HCT116 (cell line): ENCODE measurements at regions not wholly inside any gene's neighbourhood (a gene's known extent, or its start where the extent isn't known, plus 50 kb on each side); places are given as distances from the start of the nearest gene placed in this dataset.

ENCODE experiments used
- ATAC-seq: fragments of 200-7000 bp; cut with Tn5 transposase; 2 replicates; pipeline ENCODE4 v1.9.1; 2020; ENCODE audit warnings: mild to moderate bottlenecking, moderate library complexity
- BruUV-seq: library from RNA; stranded (reverse); fragments of 400-500 nt; replicated peaks from 2 replicates; lab custom pipeline; 2021; lab: Mats Ljungman, UMichigan
- CTCF ChIA-PET: fragments of 300-600 bp; sonication (Branson Sonifier 250); formaldehyde crosslinking; loops from one replicate; lab custom pipeline; 2021; ENCODE audit warnings: antibody characterized with exemption; lab: Charles Lee
- POLR2A ChIA-PET: fragments of 300-600, 350-600 bp; sonication (Branson Sonifier 250); formaldehyde crosslinking; loops from one replicate; lab custom pipeline; 2021; ENCODE audit warnings: antibody characterized with exemption; lab: Charles Lee
- RAD21 ChIA-PET, 2 experiments: fragments of 300-600 bp; sonication (Branson Sonifier 250); formaldehyde crosslinking; loops; one replicate each; lab custom pipeline; 2023; ENCODE audit warnings: low total read pairs in 2 of 2; ENCODE audit not compliant: uncharacterized antibody in 2 of 2, unreplicated experiment in 2 of 2, low non-redundant PET in 1 of 2; lab: Charles Lee
- DNase-seq: peaks from one replicate; pipeline ENCODE4 v3.0.0-alpha.2; 2010; ENCODE audit warnings: low read depth, low spot score
- H2AFZ ChIP-seq: fragments of 200-600 bp; shearing (Covaris generic), sonication (generic); 2 replicates; pipeline ENCODE4 v1.6.1; 2017; ENCODE audit warnings: low read depth, mixed run types, mixed read lengths, antibody characterized with exemption, low read length; ENCODE audit not compliant: poor library complexity, severe bottlenecking
- H3K27ac ChIP-seq: 2 replicates; pipeline ENCODE4 v1.5.1; 2012; ENCODE audit warnings: low read depth, low read length
- H3K27me3 ChIP-seq: fragments of 200-600 bp; sonication (generic); 2 replicates; pipeline ENCODE4 v1.6.1; 2016; ENCODE audit warnings: mixed run types, low read length, mixed read lengths; ENCODE audit not compliant: insufficient read depth
- H3K36me3 ChIP-seq, 2 experiments: fragments of 200-500 bp in 1 of 2; fragments of 200-600 bp in 1 of 2; sonication (Bioruptor generic) in 1 of 2; sonication (generic) in 1 of 2; 2 replicates each; pipeline versions ENCODE4 v1.5.1 to v1.6.1; 2014 to 2016; ENCODE audit warnings: low read length in 2 of 2, inconsistent platforms in 1 of 2, mixed read lengths in 1 of 2, mixed run types in 1 of 2; ENCODE audit not compliant: insufficient read depth in 2 of 2, control insufficient read depth in 1 of 2
- H3K4me1 ChIP-seq, 2 experiments: fragments of 200-600 bp in 1 of 2; sonication (generic) in 1 of 2; 2 replicates each; pipeline versions ENCODE4 v1.5.1 to v1.6.1; 2012 to 2017; ENCODE audit warnings: low read length in 2 of 2, inconsistent platforms in 1 of 2, mild to moderate bottlenecking in 1 of 2, mixed read lengths in 1 of 2, mixed run types in 1 of 2, moderate library complexity in 1 of 2; ENCODE audit not compliant: insufficient read depth in 2 of 2, control insufficient read depth in 1 of 2
- H3K4me2 ChIP-seq: fragments of 200-600 bp; sonication (generic); 2 replicates; pipeline ENCODE4 v1.6.1; 2017; ENCODE audit warnings: mixed run types, low read length, mixed read lengths
- H3K4me3 ChIP-seq, 2 experiments: fragments of 200-600 bp in 1 of 2; sonication (generic) in 1 of 2; replicated peaks in 1 of 2; 2 replicates each; pipeline ENCODE4 v1.5.1; 2011 to 2016; ENCODE audit warnings: low read length in 2 of 2, control low read depth in 1 of 2, low read depth in 1 of 2, mild to moderate bottlenecking in 1 of 2, mixed read lengths in 1 of 2, mixed run types in 1 of 2
- H3K79me2 ChIP-seq: fragments of 200-600 bp; sonication (generic); 2 replicates; pipeline ENCODE4 v1.6.1; 2017; ENCODE audit warnings: mild to moderate bottlenecking, mixed run types, low read length, moderate library complexity, mixed read lengths; ENCODE audit not compliant: insufficient read depth
- H3K9ac ChIP-seq: fragments of 200-600 bp; sonication (generic); 2 replicates; pipeline ENCODE4 v1.6.1; 2016; ENCODE audit warnings: low read length, mixed read lengths
- H3K9me2 ChIP-seq: fragments of 200-600 bp; sonication (generic), shearing (Covaris generic); 2 replicates; pipeline ENCODE4 v1.6.1; 2017; ENCODE audit warnings: mixed run types, mild to moderate bottlenecking, moderate library complexity; ENCODE audit not compliant: insufficient read depth
- H3K9me3 ChIP-seq, 2 experiments: fragments of 200-500 bp in 1 of 2; fragments of 200-600 bp in 1 of 2; sonication (Bioruptor generic) in 1 of 2; sonication (generic) in 1 of 2; 2 replicates each; pipeline ENCODE4 v1.6.1; 2014 to 2017; ENCODE audit warnings: low read length in 2 of 2, mixed read lengths in 2 of 2, inconsistent platforms in 1 of 2, low read depth in 1 of 2, mild to moderate bottlenecking in 1 of 2, mixed run types in 1 of 2, moderate library complexity in 1 of 2; ENCODE audit not compliant: control insufficient read depth in 1 of 2, insufficient read depth in 1 of 2
- H4K20me1 ChIP-seq: fragments of 200-600 bp; sonication (generic), shearing (Covaris generic); 2 replicates; pipeline ENCODE4 v1.6.1; 2017; ENCODE audit warnings: mixed run types, mild to moderate bottlenecking, moderate library complexity; ENCODE audit not compliant: insufficient read depth
- ATF3 ChIP-seq: IDR thresholded peaks from 2 replicates; pipeline ENCODE4 v1.6.1; 2012
- CEBPB ChIP-seq: IDR thresholded peaks from 2 replicates; pipeline ENCODE4 v1.6.1; 2012; ENCODE audit warnings: low read depth
- ELF1 ChIP-seq: IDR thresholded peaks from 2 replicates; pipeline ENCODE4 v1.6.1; 2012; ENCODE audit warnings: low read depth, borderline replicate concordance
- EZH2 ChIP-seq: fragments of 200-600 bp; sonication (generic); IDR thresholded peaks from 2 replicates; pipeline ENCODE4 v1.6.1; 2017; ENCODE audit warnings: antibody characterized with exemption, mixed run types
- EZH2phosphoT487 ChIP-seq: fragments of 200-600 bp; IDR thresholded peaks from 2 replicates; pipeline ENCODE4 v1.6.1; 2018; ENCODE audit warnings: antibody characterized with exemption, borderline replicate concordance
- POLR2A ChIP-seq: IDR thresholded peaks from 2 replicates; pipeline ENCODE4 v1.7.0; 2011; ENCODE audit warnings: borderline replicate concordance; ENCODE audit not compliant: insufficient read depth, insufficient read length; ENCODE audit errors: extremely low read depth
- POLR2AphosphoS5 ChIP-seq: IDR thresholded peaks from 2 replicates; pipeline ENCODE4 v1.6.1; 2011; ENCODE audit warnings: mild to moderate bottlenecking, low read depth, low read length, moderate library complexity
- SIN3A ChIP-seq: IDR thresholded peaks from 2 replicates; pipeline ENCODE4 v1.6.1; 2012; ENCODE audit warnings: low read depth
- SP1 ChIP-seq: IDR thresholded peaks from 2 replicates; pipeline ENCODE4 v1.6.1; 2012; ENCODE audit warnings: low read depth
- SRF ChIP-seq: IDR thresholded peaks from 2 replicates; pipeline ENCODE4 v1.6.1; 2012; ENCODE audit warnings: low read depth
- TCF7L2 ChIP-seq: IDR thresholded peaks from 2 replicates; pipeline ENCODE4 v1.7.0; 2011; ENCODE audit warnings: borderline replicate concordance, inconsistent platforms; ENCODE audit not compliant: insufficient read depth, insufficient read length; ENCODE audit errors: extremely low read depth
- YY1 ChIP-seq: IDR thresholded peaks from 2 replicates; pipeline ENCODE4 v1.6.1; 2011; ENCODE audit warnings: low read length, low read depth, moderate library complexity, mild to moderate bottlenecking; ENCODE audit not compliant: insufficient replicate concordance; ENCODE audit errors: extremely low read depth
- ZFX ChIP-seq: fragments of 450-650 bp; IDR thresholded peaks from 2 replicates; pipeline ENCODE4 v1.6.1; 2017
- intact Hi-C: fragments of 100-400 bp; cut with micrococcal nuclease; formaldehyde crosslinking; loops from 2 replicates; pipeline ENCODE4 v1.10.0; 2022

GRCh38 chr6:170162011-170162774, 128.7 kb downstream of the DLL1 start:
- Histone ChIP-seq H3K4me2 (no peak overlapping the region), H4K20me1 (no peaks in the 10 kb centered on the region), H3K27ac (no peak overlapping the region), H3K79me2 (no peaks in the 10 kb centered on the region), H2AFZ (no peak overlapping the region), H3K4me1 (peaks cover 7 to 10% of the 10 kb centered on the region in 2 experiments; a peak in 3 of 4 replicates), H3K27me3 (no peaks in the 10 kb centered on the region), H3K36me3 (no peaks in the 10 kb centered on the region), H3K9me2 (no peaks in the 10 kb centered on the region), H3K9ac (no peak overlapping the region), H3K9me3 (no peaks in the 10 kb centered on the region), H3K4me3 (no peak overlapping the region)
- intact Hi-C loops = loop anchor here (10.0 kb wide), 1 partner anchor 103 kb away; no protein-coding TSS in a partner anchor
- ChIA-PET CTCF (no interaction called here), POLR2A (no interaction called here), RAD21 (no interaction called here)
- TF ChIP-seq SRF (no peak), ZFX (no peak), EZH2 (no peak), ELF1 (no peak), POLR2A (no peak), POLR2AphosphoS5 (no peak), SP1 (no peak), EZH2phosphoT487 (no peak), ATF3 (no peak), YY1 (no peak), SIN3A (no peak), CEBPB (no peak), TCF7L2 (no peak)
- no TSS peak for BruUV-seq
- ATAC-seq (no peak), DNase-seq (no peak)
